ENCODE measurements at regions not wholly inside any gene's neighbourhood (a gene's known extent, or its start where the extent isn't known, plus 50 kb on each side); places are given as distances from the start of the nearest gene placed in this dataset.

GRCh38 chr4:188554413-188554812 lies 415.2 kb downstream of the TRIML1 start:
- in situ Hi-C loops (cut with HindIII; ENCODE audit: low pct_unique_long_range_greater_than_20kb, low sequenced_read_pairs), result no loop called here

GRCh38 chr4:188573104-188573503 lies 433.9 kb downstream of the TRIML1 start:
- no peak for DNase-seq (ENCODE audit: low read depth, low spot score)
- in situ Hi-C loops (cut with HindIII; ENCODE audit: low pct_unique_long_range_greater_than_20kb, low sequenced_read_pairs), result no loop called here

More at GRCh38 chr4:188554413-188554812, 415.2 kb downstream of the TRIML1 start:
- DNase-seq (ENCODE audit: low read depth, low spot score), result no peak

- no peak for DNase-seq (ENCODE audit: low read depth, low spot score)
- in situ Hi-C loops (cut with HindIII; ENCODE audit: low pct_unique_long_range_greater_than_20kb, low sequenced_read_pairs), result no loop called here
Measured at GRCh38 chr4:188578657-188579056, 439.4 kb downstream of the TRIML1 start.

GRCh38 chr4:188596021-188596420 lies 456.8 kb downstream of the TRIML1 start:
- in situ Hi-C loops (cut with HindIII; ENCODE audit: low pct_unique_long_range_greater_than_20kb, low sequenced_read_pairs), result no loop called here
- DNase-seq (ENCODE audit: low read depth, low spot score), result no peak

- no peak for DNase-seq (ENCODE audit: low read depth, low spot score)
- in situ Hi-C loops (cut with HindIII; ENCODE audit: low pct_unique_long_range_greater_than_20kb, low sequenced_read_pairs), result no loop called here
Measured at GRCh38 chr4:188603646-188604045, 464.4 kb downstream of the TRIML1 start.

DNA sequence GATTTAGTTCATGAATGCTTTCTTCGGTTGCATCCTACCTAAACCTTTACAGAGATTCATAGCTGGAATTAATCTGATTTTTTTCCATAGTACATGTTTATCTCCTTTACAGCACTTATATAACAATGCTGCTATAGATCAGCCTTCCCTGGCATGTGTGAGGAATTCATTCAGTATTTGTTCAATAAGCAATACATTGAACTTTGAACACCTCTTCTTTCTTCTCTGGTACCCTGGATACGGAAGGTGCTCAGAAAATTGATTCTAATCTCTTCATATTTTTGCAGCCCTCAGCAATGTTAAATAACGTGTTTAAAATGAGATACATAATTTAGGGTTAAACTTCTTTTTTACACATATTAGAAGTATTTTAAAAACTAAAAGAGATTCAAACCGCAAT lies 467.4 kb downstream of the TRIML1 start:
- DNase-seq (ENCODE audit: low read depth, low spot score), result no peak
- in situ Hi-C loops (cut with HindIII; ENCODE audit: low pct_unique_long_range_greater_than_20kb, low sequenced_read_pairs), result no loop called here

- in situ Hi-C loops (cut with HindIII; ENCODE audit: low pct_unique_long_range_greater_than_20kb, low sequenced_read_pairs), result no loop called here
- no peak for DNase-seq (ENCODE audit: low read depth, low spot score)
Measured at GRCh38 chr4:188611143-188611542, 471.9 kb downstream of the TRIML1 start.

DNA sequence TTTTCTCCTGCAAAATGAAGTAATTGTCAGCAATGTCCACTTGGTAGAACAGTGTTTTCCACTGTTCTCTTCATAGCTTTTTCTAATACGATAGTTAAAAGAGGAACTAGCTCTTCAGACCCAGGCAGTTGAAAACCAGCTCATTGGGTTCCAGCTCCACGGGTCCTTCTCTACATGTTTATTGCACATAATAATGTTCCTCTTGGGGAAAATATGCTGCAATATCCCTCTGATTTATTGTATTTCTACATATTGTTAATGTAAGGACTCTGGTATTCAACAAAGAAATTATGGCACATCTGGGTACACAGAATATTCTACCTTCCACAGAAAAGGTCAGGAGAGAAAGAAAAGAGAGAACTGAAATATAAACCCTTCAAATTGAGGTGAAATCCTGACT lies 473.4 kb downstream of the TRIML1 start:
- no peak for DNase-seq (ENCODE audit: low read depth, low spot score)
- in situ Hi-C loops (cut with HindIII; ENCODE audit: low pct_unique_long_range_greater_than_20kb, low sequenced_read_pairs), result no loop called here

DNA sequence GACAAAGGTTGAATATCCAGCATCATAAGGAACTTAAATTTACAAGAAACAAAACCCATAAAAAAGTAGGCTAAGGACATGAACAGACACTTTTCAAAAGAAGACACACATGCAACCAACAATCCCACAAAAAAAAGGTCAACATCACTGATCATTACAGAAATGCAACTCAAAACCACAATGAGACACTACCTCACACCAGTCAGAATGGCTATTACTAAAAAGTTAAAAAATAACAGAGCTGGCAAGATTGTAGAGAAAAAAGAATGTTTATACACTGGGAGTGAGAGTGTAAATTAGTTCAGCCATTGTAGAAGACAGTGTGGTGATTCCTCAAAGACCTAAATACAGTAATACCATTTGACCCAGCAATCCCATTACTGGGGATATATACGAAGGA lies 474.7 kb downstream of the TRIML1 start:
- in situ Hi-C loops (cut with HindIII; ENCODE audit: low pct_unique_long_range_greater_than_20kb, low sequenced_read_pairs), result no loop called here
- DNase-seq (ENCODE audit: low read depth, low spot score), result no peak

DNA sequence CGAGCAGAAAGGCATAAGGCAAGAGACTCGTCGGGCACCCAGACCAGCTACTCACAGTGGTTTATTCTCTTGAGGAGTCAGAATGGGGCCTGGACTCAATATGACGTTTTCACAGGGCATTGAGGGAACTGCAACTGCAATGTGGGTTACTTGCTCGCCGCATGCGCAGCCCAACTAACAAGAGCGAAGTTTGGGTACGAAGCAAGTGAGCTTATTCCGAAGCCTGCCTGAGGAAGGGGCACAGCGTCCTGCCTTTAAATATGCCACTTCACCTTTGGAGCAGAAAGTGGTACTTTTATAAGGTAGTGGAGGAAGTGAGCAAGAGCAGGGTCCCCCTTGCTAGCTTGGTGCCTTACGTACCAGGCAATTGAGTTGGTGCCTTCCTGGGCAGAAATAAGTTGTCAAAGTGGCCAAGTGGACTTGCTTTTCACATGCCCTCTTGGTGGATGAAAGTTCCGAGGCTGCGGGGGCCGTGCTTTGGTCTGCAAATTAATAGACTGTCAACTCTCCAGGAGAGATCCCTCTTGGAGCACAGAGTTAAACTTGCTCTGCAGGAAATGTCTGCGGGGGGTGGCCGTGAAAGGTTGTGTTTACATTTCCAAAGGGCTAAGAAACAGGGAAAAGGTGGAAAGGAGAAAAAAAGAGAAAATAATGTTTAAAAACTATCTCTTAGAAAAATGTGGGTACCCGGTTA lies 480.4 kb downstream of the TRIML1 start:
- no peak for DNase-seq (ENCODE audit: low read depth, low spot score)
- in situ Hi-C loops (cut with HindIII; ENCODE audit: low pct_unique_long_range_greater_than_20kb, low sequenced_read_pairs), result no loop called here

DNA sequence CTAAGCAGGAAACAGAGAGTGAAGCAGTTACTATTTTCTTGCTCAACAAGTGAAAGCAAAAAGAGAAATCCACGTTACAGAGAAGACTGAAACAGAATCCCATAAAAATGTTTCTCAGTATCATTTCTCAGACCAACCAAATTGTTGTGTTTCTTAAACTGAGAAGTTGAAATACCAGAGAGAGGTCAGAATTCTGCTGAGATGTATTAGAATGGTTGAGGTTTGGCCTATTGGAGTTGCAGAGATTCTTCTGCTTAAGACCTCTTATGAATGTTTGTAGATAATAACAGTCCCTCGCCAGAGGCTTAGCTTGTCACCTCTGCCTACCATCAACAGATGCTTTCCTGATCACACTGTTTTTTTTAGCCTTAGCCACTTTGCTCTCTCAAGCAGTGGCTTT lies 481.4 kb downstream of the TRIML1 start:
- in situ Hi-C loops (cut with HindIII; ENCODE audit: low pct_unique_long_range_greater_than_20kb, low sequenced_read_pairs), result no loop called here
- no peak for DNase-seq (ENCODE audit: low read depth, low spot score)

DNA sequence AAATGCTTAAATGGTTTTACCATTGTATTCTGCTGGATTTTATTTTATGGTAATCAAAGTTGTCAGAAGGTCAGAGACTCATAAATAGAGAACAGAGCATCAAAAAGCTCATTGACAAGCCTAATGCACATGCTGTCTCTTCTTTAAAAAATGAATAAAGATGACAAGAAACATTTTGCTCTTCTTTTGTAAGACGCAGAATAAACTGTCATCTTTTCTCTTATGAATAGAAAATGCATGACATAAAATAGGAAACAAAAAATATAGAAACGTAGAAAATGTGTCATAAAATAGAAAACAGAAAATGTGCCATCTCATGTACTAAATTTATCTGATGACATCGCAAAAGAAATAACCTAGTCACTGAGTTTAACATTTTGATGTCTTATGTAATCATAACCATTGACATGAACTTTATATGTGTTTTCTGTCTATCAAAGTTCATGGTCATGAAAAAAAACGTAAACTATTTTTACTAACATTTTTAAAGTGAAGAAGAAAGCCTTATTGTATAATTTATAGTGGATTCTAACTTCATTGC lies 484.1 kb downstream of the TRIML1 start:
- in situ Hi-C loops (cut with HindIII; ENCODE audit: low pct_unique_long_range_greater_than_20kb, low sequenced_read_pairs), result no loop called here

GRCh38 chr4:188624370-188624769 lies 485.1 kb downstream of the TRIML1 start:
- in situ Hi-C loops (cut with HindIII; ENCODE audit: low pct_unique_long_range_greater_than_20kb, low sequenced_read_pairs), result no loop called here
- DNase-seq (ENCODE audit: low read depth, low spot score), result peak; percentile 95

More for the DNA sequence above, 484.1 kb downstream of the TRIML1 start:
- no peak for DNase-seq (ENCODE audit: low read depth, low spot score)

GRCh38 chr4:188627892-188628291 lies 488.7 kb downstream of the TRIML1 start:
- peak; percentile 49 for DNase-seq (ENCODE audit: low read depth, low spot score)
- in situ Hi-C loops (cut with HindIII; ENCODE audit: low pct_unique_long_range_greater_than_20kb, low sequenced_read_pairs), result no loop called here

- in situ Hi-C loops (cut with HindIII; ENCODE audit: low pct_unique_long_range_greater_than_20kb, low sequenced_read_pairs), result no loop called here
- DNase-seq (ENCODE audit: low read depth, low spot score), result peak; percentile 43
Measured at GRCh38 chr4:188639479-188640100, 500.3 kb downstream of the TRIML1 start.

- no peak for DNase-seq (ENCODE audit: low read depth, low spot score)
- in situ Hi-C loops (cut with HindIII; ENCODE audit: low pct_unique_long_range_greater_than_20kb, low sequenced_read_pairs), result no loop called here
Measured at GRCh38 chr4:188647820-188648370, 508.7 kb downstream of the TRIML1 start.

- no peak for DNase-seq (ENCODE audit: low read depth, low spot score)
- in situ Hi-C loops (cut with HindIII; ENCODE audit: low pct_unique_long_range_greater_than_20kb, low sequenced_read_pairs), result no loop called here
Measured at GRCh38 chr4:188649635-188650034, 510.4 kb downstream of the TRIML1 start.

- in situ Hi-C loops (cut with HindIII; ENCODE audit: low pct_unique_long_range_greater_than_20kb, low sequenced_read_pairs), result no loop called here
- DNase-seq (ENCODE audit: low read depth, low spot score), result no peak
Measured at GRCh38 chr4:188650516-188650915, 511.3 kb downstream of the TRIML1 start.

GRCh38 chr4:188657365-188657764 lies 518.1 kb downstream of the TRIML1 start:
- in situ Hi-C loops (cut with HindIII; ENCODE audit: low pct_unique_long_range_greater_than_20kb, low sequenced_read_pairs), result no loop called here

More at GRCh38 chr4:188657365-188657764, 518.1 kb downstream of the TRIML1 start:
- no peak for DNase-seq (ENCODE audit: low read depth, low spot score)
